ENCODE measurements at regions not wholly inside any gene's neighbourhood (a gene's known extent, or its start where the extent isn't known, plus 50 kb on each side); places are given as distances from the start of the nearest gene placed in this dataset.

GRCh38 chr7:65254061-65254460, 119.6 kb upstream of the ZNF92 start:
- intact Hi-C loops (cut with micrococcal nuclease; ENCODE audit: unreplicated experiment): no loop called here
- CTCF ChIA-PET: no interaction called here
- no peaks in the 10 kb centered on the region for H3K9me3 Mint-ChIP-seq (ENCODE audit: low read depth, unreplicated experiment)
- no peak overlapping the region for H3K4me3 Mint-ChIP-seq (ENCODE audit: low read depth, unreplicated experiment)
- H3K4me1 Mint-ChIP-seq (ENCODE audit: low read depth, unreplicated experiment): peaks cover 7% of the 10 kb centered on the region
- no TSS peak for BruUV-seq (replicated peaks)
- no peak overlapping the region for H3K27ac Mint-ChIP-seq (ENCODE audit: unreplicated experiment)
- H3K36me3 Mint-ChIP-seq (ENCODE audit: insufficient read depth, unreplicated experiment): peaks cover 13% of the 10 kb centered on the region
- no peak for TF ChIP-seq CTCF (IDR thresholded peaks at IDR 0.05; ENCODE audit: unreplicated experiment)
- DNase-seq: no peak
- peaks cover 26% of the 10 kb centered on the region for H3K27me3 Mint-ChIP-seq (ENCODE audit: unreplicated experiment)

GRCh38 chr7:65251851-65252620, 121.6 kb upstream of the ZNF92 start:
- H3K27ac Mint-ChIP-seq (ENCODE audit: unreplicated experiment): peak overlapping the region; percentile 43
- peaks cover 13% of the 10 kb centered on the region for H3K36me3 Mint-ChIP-seq (ENCODE audit: insufficient read depth, unreplicated experiment)
- peak overlapping the region; percentile 71 for H3K4me3 Mint-ChIP-seq (ENCODE audit: low read depth, unreplicated experiment)
- TF ChIP-seq CTCF (IDR thresholded peaks at IDR 0.05; ENCODE audit: unreplicated experiment): no peak
- DNase-seq: peak; percentile 58
- peaks cover 7% of the 10 kb centered on the region for H3K4me1 Mint-ChIP-seq (ENCODE audit: low read depth, unreplicated experiment)
- CTCF ChIA-PET: no interaction called here
- H3K27me3 Mint-ChIP-seq (ENCODE audit: unreplicated experiment): peaks cover 26% of the 10 kb centered on the region
- intact Hi-C loops (cut with micrococcal nuclease; ENCODE audit: unreplicated experiment): no loop called here
- BruUV-seq (replicated peaks): no TSS peak
- no peaks in the 10 kb centered on the region for H3K9me3 Mint-ChIP-seq (ENCODE audit: low read depth, unreplicated experiment)

GRCh38 chr7:65250697-65251395, 122.8 kb upstream of the ZNF92 start:
- BruUV-seq (replicated peaks): no TSS peak
- CTCF ChIA-PET: no interaction called here
- no peak for DNase-seq
- Mint-ChIP-seq H3K36me3 (ENCODE audit: insufficient read depth, unreplicated experiment) (peaks cover 13% of the 10 kb centered on the region), H3K27ac (ENCODE audit: unreplicated experiment) (no peak overlapping the region), H3K9me3 (ENCODE audit: low read depth, unreplicated experiment) (no peaks in the 10 kb centered on the region), H3K4me3 (ENCODE audit: low read depth, unreplicated experiment) (no peak overlapping the region), H3K4me1 (ENCODE audit: low read depth, unreplicated experiment) (peaks cover 7% of the 10 kb centered on the region), H3K27me3 (ENCODE audit: unreplicated experiment) (peaks cover 26% of the 10 kb centered on the region)
- no peak for TF ChIP-seq CTCF (IDR thresholded peaks at IDR 0.05; ENCODE audit: unreplicated experiment)
- intact Hi-C loops (cut with micrococcal nuclease; ENCODE audit: unreplicated experiment): no loop called here

- intact Hi-C loops (cut with micrococcal nuclease; ENCODE audit: unreplicated experiment): no loop called here
- H3K9me3 Mint-ChIP-seq (ENCODE audit: low read depth, unreplicated experiment): no peaks in the 10 kb centered on the region
- CTCF ChIA-PET: no interaction called here
- BruUV-seq (replicated peaks): no TSS peak
- no peak overlapping the region for H3K4me3 Mint-ChIP-seq (ENCODE audit: low read depth, unreplicated experiment)
- no peak for TF ChIP-seq CTCF (IDR thresholded peaks at IDR 0.05; ENCODE audit: unreplicated experiment)
- peaks cover 26% of the 10 kb centered on the region for H3K27me3 Mint-ChIP-seq (ENCODE audit: unreplicated experiment)
- no peak overlapping the region for H3K27ac Mint-ChIP-seq (ENCODE audit: unreplicated experiment)
- DNase-seq: no peak
- peaks cover 13% of the 10 kb centered on the region for H3K36me3 Mint-ChIP-seq (ENCODE audit: insufficient read depth, unreplicated experiment)
- H3K4me1 Mint-ChIP-seq (ENCODE audit: low read depth, unreplicated experiment): peaks cover 7% of the 10 kb centered on the region
Measured at GRCh38 chr7:65250216-65250615, 123.4 kb upstream of the ZNF92 start.

Measured in Calu3 (cell line).